SK-N-DZ (cell line): ENCODE measurements at regions not wholly inside any gene's neighbourhood (a gene's known extent, or its start where the extent isn't known, plus 50 kb on each side); places are given as distances from the start of the nearest gene placed in this dataset.
A peak's percentile ranks its signal among the peaks of the same experiment; 100 is the strongest.
"Not testable (repeated sequence)": the region's sequence is repeated elsewhere in the genome, so short reads cannot be mapped to it uniquely, and the experiment has no call there.

Experiments used
- DNase-seq: peaks from one replicate; pipeline ENCODE4 v3.0.0-alpha.2; 2015; ENCODE audit warnings: low spot score

DNA sequence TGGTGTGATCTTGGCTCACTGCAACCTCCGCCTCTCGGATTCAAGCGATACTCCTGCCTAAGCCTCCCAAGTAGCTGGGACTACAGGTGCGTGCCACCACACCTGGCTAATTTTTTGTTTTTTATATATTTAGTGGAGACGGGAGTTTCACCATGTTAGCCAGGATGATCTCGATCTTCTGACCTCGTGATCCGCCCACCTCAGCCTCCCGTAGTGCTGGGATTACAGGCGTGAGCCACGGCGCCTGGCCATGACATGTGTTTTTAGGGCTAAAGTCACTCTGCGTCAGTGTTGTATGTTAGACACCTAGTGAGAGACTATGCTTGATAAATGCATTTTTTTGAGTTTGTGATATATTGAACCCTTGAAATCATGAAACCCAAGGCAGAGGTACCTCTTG is 674.6 kb upstream of the CTNND2 start:
- DNase-seq = not testable (repeated sequence)

- not testable (repeated sequence) for DNase-seq
These were observed 672.7 kb upstream of the CTNND2 start for GRCh38 chr5:12576953-12577352.

DNA sequence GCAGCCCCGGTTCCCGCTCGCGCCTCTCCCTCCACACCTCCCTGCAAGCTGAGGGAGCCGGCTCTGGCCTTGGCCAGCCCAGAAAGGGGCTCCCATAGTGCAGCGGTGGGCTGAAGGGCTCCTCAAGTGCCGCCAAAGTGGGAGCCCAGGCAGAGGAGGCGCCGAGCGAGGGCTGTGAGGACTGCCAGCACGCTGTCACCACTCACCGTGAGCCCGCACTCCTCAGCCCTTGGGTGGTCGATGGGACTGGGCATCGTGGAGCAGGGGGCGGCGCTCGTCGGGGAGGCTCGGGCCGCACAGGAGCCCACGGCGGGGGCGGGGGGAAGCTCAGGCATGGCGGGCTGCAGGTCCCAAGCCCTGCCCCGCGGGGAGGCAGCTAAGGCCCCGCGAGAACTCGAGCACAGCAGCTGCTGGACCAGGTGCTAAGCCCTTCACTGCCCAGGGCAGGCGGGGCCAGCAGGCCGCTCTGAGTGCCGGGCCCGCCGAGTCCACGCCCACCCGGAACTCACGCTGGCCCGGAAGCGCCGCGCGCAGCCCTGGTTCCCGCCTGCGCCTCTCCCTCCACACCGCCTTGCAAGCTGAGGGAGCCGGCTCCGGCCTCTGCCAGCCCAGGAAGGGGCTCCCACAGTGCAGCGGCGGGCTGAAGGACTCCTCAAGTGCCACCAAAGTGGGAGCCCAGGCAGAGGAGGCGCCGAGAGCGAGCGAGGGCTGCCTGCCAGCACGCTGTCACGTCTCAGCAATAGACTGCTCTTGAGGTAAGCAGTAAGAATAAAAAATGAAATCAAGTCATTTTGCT is 670.2 kb upstream of the CTNND2 start:
- peak; percentile 45 for DNase-seq

GRCh38 chr5:12573916-12574297 is 669.7 kb upstream of the CTNND2 start:
- DNase-seq = not testable (repeated sequence)

- DNase-seq = no peak
These were observed 666.4 kb upstream of the CTNND2 start for GRCh38 chr5:12570688-12571087.

DNA sequence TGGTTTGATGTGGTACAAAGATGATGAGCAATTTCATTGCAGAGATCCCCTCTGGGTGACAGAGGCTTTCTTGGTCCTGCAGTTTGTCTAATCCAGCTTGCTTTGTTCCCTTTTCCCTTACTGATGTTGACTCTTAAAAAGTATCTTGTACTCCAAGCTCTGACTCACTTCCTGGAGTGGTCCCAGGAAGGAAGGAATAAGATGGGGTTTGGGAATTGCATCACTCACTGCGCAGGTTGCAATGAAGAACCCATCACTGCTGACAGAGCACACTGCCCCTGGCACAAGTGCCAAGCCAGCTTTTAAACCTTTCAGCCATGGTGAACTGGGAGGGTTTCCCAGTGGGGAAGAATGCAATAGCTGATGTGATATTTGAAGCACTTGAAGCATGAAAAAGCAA is 662.2 kb upstream of the CTNND2 start:
- no peak for DNase-seq

DNA sequence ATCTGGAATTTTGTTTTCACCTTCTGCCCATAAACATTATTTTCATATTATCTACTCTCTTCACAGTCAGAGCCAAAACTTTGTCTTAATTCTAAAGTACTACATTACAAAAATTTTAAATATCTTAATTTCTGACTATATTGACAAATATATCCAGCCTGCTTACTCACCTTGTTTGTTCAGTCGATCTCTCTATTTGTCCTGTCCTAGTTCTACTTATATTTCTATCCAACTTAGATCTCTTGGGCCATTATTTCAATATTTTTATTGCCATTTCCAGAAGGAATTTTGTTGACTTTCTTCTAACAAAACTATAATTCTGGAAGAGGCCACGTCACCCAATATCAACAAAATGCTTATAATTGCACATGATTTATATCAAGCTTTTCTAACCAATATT is 652.8 kb upstream of the CTNND2 start:
- DNase-seq = no peak

GRCh38 chr5:12526113-12526512 is 621.9 kb upstream of the CTNND2 start:
- no peak for DNase-seq

DNA sequence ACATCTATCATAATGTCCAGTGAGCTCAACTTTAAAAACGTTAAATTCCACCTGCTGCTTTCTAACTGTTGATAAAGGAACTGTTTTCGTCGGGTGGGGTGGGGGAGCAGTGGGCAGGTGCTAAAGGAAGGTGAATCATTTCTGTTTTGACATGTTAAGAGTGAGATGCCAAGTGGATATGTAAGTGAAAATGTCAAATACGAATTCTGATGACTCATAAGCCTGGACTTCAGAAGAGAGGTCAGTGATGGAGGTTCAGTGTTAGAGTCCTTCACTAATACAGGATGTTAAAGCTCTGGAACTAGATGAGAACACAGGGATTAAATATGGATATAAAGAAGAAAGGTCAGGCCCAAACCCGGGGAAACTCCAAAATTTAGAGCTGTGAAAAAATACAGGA is 617.9 kb upstream of the CTNND2 start:
- DNase-seq = no peak

DNA sequence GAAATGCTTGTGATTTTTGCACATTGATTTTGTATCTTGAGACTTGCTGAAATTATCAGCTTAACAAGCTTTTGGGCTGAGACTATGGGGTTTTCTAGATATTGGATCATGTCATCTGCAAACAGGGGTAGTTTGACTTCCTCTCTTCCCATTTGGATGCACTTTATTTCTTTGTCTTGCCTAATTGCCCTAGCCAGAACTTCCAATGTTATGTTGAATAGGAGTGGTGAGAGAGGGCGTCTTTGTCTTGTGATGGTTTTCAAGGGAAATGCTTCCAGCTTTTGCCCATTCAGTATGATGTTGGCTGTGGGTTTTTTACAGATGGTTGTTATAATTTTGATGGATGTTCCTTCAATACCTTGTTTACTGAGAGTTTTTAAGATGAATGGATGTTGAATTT is 600.7 kb upstream of the CTNND2 start:
- DNase-seq = not testable (repeated sequence)

GRCh38 chr5:12488161-12488560 is 583.9 kb upstream of the CTNND2 start:
- no peak for DNase-seq

DNA sequence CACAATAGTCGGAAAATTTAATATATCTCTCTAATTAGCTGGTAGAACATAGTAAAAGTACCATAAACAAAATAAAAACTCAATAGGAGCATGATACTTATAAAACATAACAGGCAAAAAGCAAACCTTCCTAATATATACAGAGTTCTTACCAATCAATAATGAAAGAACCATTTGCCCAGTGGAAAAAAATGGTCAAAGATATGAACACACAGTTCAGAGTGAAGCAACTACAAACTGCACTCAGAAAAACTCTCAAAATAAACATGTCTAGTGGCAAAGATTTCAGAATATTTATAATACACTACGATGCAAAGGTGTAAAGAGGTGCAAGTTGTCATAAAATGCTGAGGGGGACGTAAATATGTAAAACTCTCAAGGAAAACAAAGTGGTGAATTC is 576.2 kb upstream of the CTNND2 start:
- no peak for DNase-seq

DNA sequence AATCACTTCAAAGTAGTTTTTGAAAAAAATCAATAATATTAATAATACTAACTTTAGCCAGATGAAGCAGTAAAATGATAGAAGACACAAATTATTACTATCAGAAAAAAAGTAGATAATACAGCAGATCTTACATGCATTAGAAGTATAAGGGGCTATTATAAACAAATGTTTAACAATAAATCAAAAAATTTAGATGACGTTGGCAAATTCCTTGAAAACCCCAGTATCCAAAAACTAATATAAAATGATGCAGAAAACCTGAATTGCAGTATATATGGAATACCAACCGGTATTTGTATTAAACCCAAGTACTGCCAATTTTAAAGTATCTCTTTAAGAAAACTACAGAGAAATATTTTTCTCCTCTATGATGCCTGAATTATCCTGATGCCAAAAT is 573.3 kb upstream of the CTNND2 start:
- no peak for DNase-seq

GRCh38 chr5:12467799-12468198 is 563.6 kb upstream of the CTNND2 start:
- DNase-seq = no peak

GRCh38 chr5:12460493-12461261 is 556.4 kb upstream of the CTNND2 start:
- no peak for DNase-seq

DNA sequence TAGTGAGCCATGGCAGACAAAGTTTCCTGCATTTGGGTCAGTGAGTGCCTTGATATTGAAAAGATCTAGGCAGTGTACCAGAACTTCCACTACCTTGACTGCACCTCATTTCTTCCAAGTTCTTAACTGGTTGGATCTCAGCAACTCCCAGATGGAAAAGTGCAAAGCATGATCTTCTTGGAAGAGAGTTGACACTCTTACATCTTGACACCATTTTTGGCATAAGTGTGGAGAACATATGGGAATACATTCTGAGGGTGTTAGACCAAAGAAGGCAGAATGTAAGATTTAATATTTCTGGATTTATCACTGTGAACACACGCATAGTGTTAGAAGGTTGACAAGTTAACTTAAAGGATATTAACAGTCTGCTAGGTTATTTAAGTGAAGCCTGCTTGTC is 555.1 kb upstream of the CTNND2 start:
- DNase-seq = no peak

DNA sequence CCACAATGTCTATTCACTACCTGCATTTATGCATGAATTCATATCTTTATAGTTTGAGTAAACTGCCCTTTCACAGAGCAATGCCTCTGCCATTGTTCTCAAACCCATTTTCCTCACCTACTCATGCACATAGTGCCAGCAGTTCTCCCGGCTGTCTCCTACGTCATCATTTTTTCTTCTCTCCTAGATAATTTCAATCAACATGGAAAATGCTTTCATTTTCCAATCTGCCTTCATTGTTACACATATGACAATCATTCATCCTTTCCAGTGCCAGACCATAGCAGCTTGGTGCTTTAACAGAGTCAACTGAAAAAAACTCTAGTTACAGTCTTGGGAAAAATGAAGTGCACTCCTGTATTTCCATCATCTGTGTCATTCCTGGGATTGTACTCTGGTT is 514.8 kb upstream of the CTNND2 start:
- no peak for DNase-seq

DNA sequence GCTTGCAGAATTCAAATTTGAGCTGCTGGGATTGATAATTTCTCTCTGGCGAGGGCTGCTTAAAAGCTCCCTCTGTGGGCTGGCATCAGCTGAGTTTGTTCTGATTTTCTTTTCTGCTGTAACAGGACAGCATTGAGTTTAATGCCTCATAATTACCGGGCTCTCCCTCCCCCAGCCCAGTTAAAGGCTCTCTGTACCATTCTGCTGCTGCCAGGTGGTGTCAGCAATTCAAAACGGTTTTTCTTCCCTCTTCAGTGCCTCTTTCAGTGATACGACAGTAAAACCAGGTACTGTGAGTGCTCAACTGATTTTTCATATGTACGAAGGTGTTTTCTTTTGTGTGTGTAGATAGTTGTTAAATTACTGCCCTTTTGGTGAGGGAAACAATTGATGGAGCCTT is 509.3 kb upstream of the CTNND2 start:
- no peak for DNase-seq

DNA sequence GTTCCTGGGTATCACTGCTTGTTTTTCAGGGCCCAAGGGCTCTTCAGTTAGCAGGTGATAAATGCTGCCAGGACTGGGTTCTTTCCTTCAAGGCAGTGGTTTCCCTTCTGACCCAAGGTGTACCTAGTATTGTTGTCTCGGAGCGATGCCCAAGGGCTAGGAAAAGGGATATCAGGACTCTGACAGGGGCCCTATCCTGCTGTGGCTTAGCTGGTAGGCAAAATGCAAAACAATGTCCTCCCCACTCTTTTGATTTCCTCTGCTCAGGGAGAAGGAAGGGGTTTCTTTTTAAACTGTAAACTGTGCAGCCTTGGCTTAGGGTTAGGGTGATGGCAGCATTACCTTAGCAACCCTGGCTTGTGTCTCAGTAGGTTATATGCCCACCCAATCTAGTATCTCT is 508.8 kb upstream of the CTNND2 start:
- DNase-seq = no peak

DNA sequence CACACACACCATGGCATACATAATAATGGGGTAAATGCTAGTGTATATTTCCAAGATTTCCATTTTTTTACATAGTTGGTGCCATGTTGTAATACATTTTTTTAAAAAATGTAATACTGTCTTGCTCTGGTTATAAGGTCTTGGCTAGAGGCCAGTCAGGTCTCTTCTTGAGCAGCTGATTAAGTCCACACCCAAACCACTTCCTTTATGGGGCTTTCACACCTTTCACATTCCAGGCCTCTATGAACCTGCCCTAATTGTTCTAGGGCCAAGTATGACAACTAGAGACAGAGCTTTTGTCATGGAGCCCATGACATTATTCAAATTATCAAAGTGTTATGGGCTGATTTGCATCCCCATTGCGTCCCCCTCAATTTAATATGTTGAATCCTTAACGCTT is 495.6 kb upstream of the CTNND2 start:
- DNase-seq = no peak

DNA sequence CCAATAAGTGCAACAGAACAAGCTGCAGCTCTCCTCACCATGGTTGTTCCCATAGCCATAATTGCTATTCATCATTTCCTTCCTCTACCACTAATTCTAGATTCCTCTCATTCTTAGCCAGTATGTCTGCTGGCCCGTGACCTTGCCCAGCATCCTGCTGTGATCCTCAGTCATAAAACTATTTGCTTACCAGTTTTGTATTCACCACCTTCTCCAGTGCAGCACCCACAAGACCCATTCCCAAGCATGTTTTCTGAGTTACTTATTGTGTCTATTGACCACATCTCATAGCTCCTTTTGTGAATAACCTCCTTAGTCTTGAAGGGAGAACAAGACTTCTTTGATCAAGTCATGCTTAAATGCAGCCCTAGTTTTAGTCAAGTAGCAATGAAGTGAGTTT is 488.0 kb upstream of the CTNND2 start:
- DNase-seq = no peak

DNA sequence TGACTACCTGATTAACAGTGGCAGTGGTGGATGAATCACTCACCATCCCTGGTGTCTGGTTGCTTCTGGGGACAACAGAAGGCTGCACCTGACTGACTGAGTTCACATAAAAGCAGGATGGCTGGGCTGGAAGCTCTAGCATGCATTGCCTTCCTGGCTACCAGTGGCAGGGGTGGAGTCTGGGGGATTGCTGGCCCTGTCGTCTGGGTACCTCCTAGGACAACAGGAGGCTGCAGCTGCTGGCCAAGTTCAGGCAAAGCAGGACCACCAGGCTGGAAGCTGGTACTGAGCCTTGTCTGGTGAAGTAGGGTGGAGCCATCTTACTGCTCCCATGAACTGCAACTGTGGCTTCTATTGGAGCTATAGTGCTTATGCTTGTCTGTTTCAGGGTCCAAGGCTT is 480.8 kb upstream of the CTNND2 start:
- no peak for DNase-seq

- DNase-seq = no peak
These were observed 479.8 kb upstream of the CTNND2 start for GRCh38 chr5:12384005-12384404.
